HepG2 (cell line): ENCODE measurements at regions not wholly inside any gene's neighbourhood (a gene's known extent, or its start where the extent isn't known, plus 50 kb on each side); places are given as distances from the start of the nearest gene placed in this dataset.

Source experiments
- ATAC-seq: fragments of 200-7000 bp; cut with Tn5 transposase; 3 replicates; pipeline ENCODE4 v1.9.1; 2020; ENCODE audit warnings: mild to moderate bottlenecking, moderate library complexity
- BruUV-seq: library from RNA; stranded (reverse); fragments of 400-500 nt; replicated peaks from 2 replicates; lab custom pipeline; 2021; lab: Mats Ljungman, UMichigan
- CTCF ChIA-PET: fragments of 300-600 bp; formaldehyde crosslinking; extraction: SDS; loops from one replicate; lab custom pipeline; 2021; ENCODE audit warnings: low total read pairs, inconsistent platforms, low intra/inter-chr PET ratio; lab: Yijun Ruan, JAX
- POLR2A ChIA-PET: fragments of 350-600 bp; sonication (Branson Sonifier 250); formaldehyde crosslinking; loops from one replicate; lab custom pipeline; 2020; ENCODE audit warnings: antibody characterized with exemption, inconsistent platforms; lab: Yijun Ruan, JAX
- DNase-seq: peaks from one replicate; pipeline ENCODE4 v3.0.0-alpha.2; 2015; ENCODE audit warnings: low spot score
- FAIRE-seq: peaks from 3 replicates; lab custom pipeline; 2011; peaks lifted over from hg19 to GRCh38; lab: Jason Lieb, UNC
- H2AFZ ChIP-seq: one replicate; pipeline ENCODE4 v1.6.1; 2011; ENCODE audit warnings: low read length, inconsistent platforms
- H3K27ac ChIP-seq: fragments of 300-600 bp; 3 replicates; pipeline ENCODE4 v1.8.0; 2011; ENCODE audit warnings: mixed run types, mild to moderate bottlenecking, mixed read lengths, low read length, inconsistent platforms; ENCODE audit not compliant: insufficient read depth; ENCODE audit errors: extremely low read length
- H3K27me3 ChIP-seq, 2 experiments: fragments of 200-600 bp in 1 of 2; 2 replicates in 1 of 2; 3 replicates in 1 of 2; pipeline versions ENCODE4 v1.6.0 to v1.8.0; 2011; ENCODE audit warnings: low read length in 2 of 2, mild to moderate bottlenecking in 2 of 2, moderate library complexity in 2 of 2, inconsistent platforms in 1 of 2; ENCODE audit not compliant: insufficient read depth in 2 of 2, control insufficient read depth in 1 of 2
- H3K36me3 ChIP-seq, 2 experiments: fragments of 200-600 bp in 1 of 2; replicated peaks in 1 of 2; 2 replicates in 1 of 2; 3 replicates in 1 of 2; pipeline versions ENCODE4 v1.5.1 to v1.8.0; 2011; ENCODE audit warnings: low read length in 2 of 2, inconsistent platforms in 1 of 2; ENCODE audit not compliant: insufficient read depth in 2 of 2, control insufficient read depth in 1 of 2
- H3K4me1 ChIP-seq: 2 replicates; pipeline ENCODE4 v1.5.1; 2012; ENCODE audit warnings: low read length, inconsistent platforms; ENCODE audit not compliant: insufficient read depth
- H3K4me2 ChIP-seq: 2 replicates; pipeline ENCODE4 v1.6.0; 2011; ENCODE audit warnings: low read depth, low read length, inconsistent platforms
- H3K4me3 ChIP-seq, 3 experiments: fragments of 200-600 bp in 1 of 3; sonication (generic), shearing (Covaris generic) in 1 of 3; replicated peaks in 1 of 3; 2 replicates each; pipeline ENCODE4 v1.5.1; 2011 to 2016; ENCODE audit warnings: low read length in 3 of 3, inconsistent platforms in 2 of 3, low read depth in 2 of 3, mild to moderate bottlenecking in 2 of 3, control low read depth in 1 of 3, mixed read lengths in 1 of 3; ENCODE audit not compliant: insufficient read depth in 1 of 3
- H3K79me2 ChIP-seq: one replicate; pipeline ENCODE4 v1.6.1; 2011; ENCODE audit warnings: low read length, inconsistent platforms; ENCODE audit not compliant: insufficient read depth
- H3K9ac ChIP-seq: 2 replicates; pipeline ENCODE4 v1.6.0; 2011; ENCODE audit warnings: mild to moderate bottlenecking, low read depth, low read length, inconsistent platforms; ENCODE audit not compliant: insufficient read depth
- H3K9me3 ChIP-seq: 2 replicates; pipeline ENCODE4 v1.5.1; 2012; ENCODE audit warnings: mild to moderate bottlenecking, low read length
- H4K20me1 ChIP-seq: 2 replicates; pipeline ENCODE4 v1.6.0; 2011; ENCODE audit warnings: inconsistent platforms, mild to moderate bottlenecking, low read length, moderate library complexity; ENCODE audit not compliant: insufficient read depth
- HNRNPH1 ChIP-seq: fragments of 200-400 bp; formaldehyde crosslinking; optimal IDR thresholded peaks from 2 replicates; pipeline ENCODE3; 2017; ENCODE audit warnings: mild to moderate bottlenecking, low read depth, low read length
- NR3C1 ChIP-seq: sonication (generic); formaldehyde crosslinking; IDR thresholded peaks from 2 replicates; pipeline ENCODE4 v1.4.0; 2020; ENCODE audit warnings: missing genetic modification reagents
- PAF1 ChIP-seq: IDR thresholded peaks from 2 replicates; pipeline ENCODE4 v1.6.1; 2016; ENCODE audit warnings: missing genetic modification reagents, missing compliant biosample characterization
- RBM39 ChIP-seq: fragments of 200-400 bp; formaldehyde crosslinking; IDR thresholded peaks from one replicate; pipeline ENCODE4 v1.6.1; 2018; ENCODE audit warnings: antibody characterized with exemption, mild to moderate bottlenecking, low read depth, low read length; ENCODE audit not compliant: poor library complexity, severe bottlenecking
- SOX13 ChIP-seq, 3 experiments: fragments of 450-650 bp in 1 of 3; sonication (generic) in 1 of 3; formaldehyde crosslinking in 1 of 3; IDR thresholded peaks in 2 of 3; conservative IDR thresholded peaks in 1 of 3; 2 replicates each; pipeline versions ENCODE4 v1.5.0 to v1.6.1; 2016 to 2020; ENCODE audit warnings: antibody characterized with exemption in 1 of 3, mild to moderate bottlenecking in 1 of 3, missing compliant biosample characterization in 1 of 3, missing genetic modification reagents in 1 of 3, moderate library complexity in 1 of 3
- SPEN ChIP-seq: sonication (generic); formaldehyde crosslinking; IDR thresholded peaks from 2 replicates; pipeline ENCODE4 v1.5.1; 2020; ENCODE audit warnings: low read depth, mild to moderate bottlenecking, missing genetic modification reagents
- ZFP91 ChIP-seq: sonication (generic); formaldehyde crosslinking; IDR thresholded peaks from 2 replicates; pipeline ENCODE4 v1.9.0; 2022; ENCODE audit warnings: missing genetic modification reagents, mild to moderate bottlenecking, borderline replicate concordance
- ZNF446 ChIP-seq: sonication (generic); formaldehyde crosslinking; IDR thresholded peaks from 2 replicates; pipeline ENCODE4 v1.5.0; 2020; ENCODE audit warnings: mild to moderate bottlenecking, missing genetic modification reagents
- WGBS: methylation state at CpG from one replicate; pipeline ENCODE4 v1.1.6; 2017; ENCODE audit warnings: low lambda C conversion rate; 5-methylcytosine and 5-hydroxymethylcytosine counted together
- in situ Hi-C: cut with HindIII; loops from 2 replicates; pipeline ENCODE4 v1.10.0; 2017; ENCODE audit warnings: low pct_unique_long_range_greater_than_20kb; ENCODE audit not compliant: extremely low pct_ligation_motif_present
- intact Hi-C: fragments of 100-400 bp; cut with micrococcal nuclease; formaldehyde crosslinking; loops from one replicate; pipeline ENCODE4 v1.10.0; 2022; ENCODE audit not compliant: unreplicated experiment
- TF ChIP-seq, protein P1 (sequence below): IDR thresholded peaks from 2 replicates; pipeline ENCODE4 v1.6.1; 2016; ENCODE audit warnings: low read depth, borderline replicate concordance
- TF ChIP-seq, protein P2 (sequence below): sonication (generic); formaldehyde crosslinking; IDR thresholded peaks from 2 replicates; pipeline ENCODE4 v1.4.0; 2020; ENCODE audit warnings: missing genetic modification reagents
- TF ChIP-seq, protein P3 (sequence below): sonication (generic); formaldehyde crosslinking; IDR thresholded peaks from 2 replicates; pipeline ENCODE4 v1.4.0; 2020; ENCODE audit warnings: missing genetic modification reagents

DNA sequence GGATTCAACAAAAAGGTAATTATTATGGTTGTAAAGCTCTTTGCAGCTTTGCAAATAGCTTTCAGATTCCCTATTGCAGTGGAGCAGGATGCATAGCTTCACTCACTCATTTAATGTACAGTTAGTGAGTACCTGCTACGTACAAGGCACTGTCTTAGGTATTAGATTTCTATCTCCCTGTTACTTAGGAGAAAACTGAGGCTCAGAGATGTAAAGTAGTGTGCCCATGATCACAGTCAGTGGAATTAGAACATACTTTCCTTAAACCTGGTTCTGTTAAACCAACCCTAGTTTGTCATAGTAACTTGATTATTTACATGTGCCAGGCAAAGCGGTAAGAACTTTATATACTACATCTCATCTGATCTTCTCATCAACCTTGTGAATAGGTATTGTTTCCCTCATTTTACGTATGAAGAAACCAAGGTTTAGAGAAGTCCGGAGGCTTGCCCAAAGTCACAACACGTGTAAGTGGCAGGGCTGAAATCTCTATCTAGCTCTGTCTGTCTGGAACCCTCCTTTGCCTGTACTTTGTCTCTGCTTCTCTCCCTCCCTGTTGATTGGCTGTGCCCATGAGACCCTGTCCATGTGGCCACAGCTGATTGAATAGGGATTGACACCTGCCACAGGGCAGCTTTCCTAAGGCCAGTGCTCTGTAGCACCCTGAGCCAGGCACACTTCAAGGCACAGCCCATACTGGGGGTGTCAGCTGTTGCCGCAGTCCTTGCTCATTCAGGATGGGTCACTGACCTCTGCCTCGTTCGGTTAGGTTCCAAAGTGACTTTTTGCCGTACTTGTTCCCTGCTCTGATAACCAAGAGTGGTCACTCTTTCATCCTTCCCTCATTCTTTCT, 63.8 kb upstream of the PRSS23 start (continued):
- no peak for TF ChIP-seq ZFP91
- no peak for TF ChIP-seq HNRNPH1
- no peak for TF ChIP-seq RBM39
- TF ChIP-seq, protein P1, sequence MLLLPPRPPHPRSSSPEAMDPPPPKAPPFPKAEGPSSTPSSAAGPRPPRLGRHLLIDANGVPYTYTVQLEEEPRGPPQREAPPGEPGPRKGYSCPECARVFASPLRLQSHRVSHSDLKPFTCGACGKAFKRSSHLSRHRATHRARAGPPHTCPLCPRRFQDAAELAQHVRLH, result no peak
- TF ChIP-seq, protein P2, sequence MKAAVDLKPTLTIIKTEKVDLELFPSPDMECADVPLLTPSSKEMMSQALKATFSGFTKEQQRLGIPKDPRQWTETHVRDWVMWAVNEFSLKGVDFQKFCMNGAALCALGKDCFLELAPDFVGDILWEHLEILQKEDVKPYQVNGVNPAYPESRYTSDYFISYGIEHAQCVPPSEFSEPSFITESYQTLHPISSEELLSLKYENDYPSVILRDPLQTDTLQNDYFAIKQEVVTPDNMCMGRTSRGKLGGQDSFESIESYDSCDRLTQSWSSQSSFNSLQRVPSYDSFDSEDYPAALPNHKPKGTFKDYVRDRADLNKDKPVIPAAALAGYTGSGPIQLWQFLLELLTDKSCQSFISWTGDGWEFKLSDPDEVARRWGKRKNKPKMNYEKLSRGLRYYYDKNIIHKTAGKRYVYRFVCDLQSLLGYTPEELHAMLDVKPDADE (CRISPR knock-in tag), result no peak
- TF ChIP-seq ZNF446 (CRISPR knock-in tag), result no peak

DNA sequence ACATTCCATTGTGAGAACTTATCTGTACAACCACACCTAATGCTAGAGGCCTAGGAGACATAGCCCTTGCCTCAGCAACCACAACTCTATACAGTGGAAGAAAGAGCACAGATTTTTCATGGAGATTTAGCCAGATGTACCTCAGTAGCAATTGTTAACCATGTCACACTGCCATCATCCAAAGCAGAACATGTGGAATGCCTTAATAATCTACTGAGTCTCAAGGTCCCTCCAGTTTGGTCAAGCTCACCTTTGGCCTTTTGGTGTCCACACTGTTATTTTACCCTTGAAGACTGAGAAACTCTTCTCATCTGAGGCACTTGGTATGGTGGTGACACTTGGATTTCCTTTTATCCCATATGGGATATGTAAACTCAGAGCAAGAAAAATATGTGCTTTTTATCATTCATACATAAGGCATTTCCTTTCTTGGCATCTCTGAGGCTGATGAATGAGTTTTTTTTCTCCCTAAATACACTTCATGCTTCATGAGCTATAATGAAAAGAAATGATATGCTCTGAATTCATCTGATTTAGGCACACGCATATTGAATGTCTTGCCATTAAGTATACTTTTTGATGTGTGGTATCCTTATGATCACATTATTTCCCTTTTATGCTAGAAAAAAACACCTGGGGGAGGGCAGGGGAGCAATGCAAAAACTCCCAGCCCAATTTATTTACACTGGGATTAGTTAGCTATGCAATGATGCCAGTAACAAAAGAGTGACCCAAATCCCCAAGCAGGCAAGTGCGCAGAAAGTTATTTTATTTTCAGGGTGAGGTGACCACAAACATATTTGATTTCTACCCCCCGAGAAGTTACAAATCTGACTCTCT, 63.3 kb upstream of the ME3 start:
- DNase-seq, result no peak
- Histone ChIP-seq H3K9me3 (no peaks in the 10 kb centered on the region), H3K27me3 (no peaks in the 10 kb centered on the region; a peak in 1 of 5 replicates), H3K9ac (no peak overlapping the region), H3K27ac (no peak overlapping the region), H4K20me1 (no peaks in the 10 kb centered on the region), H3K4me3 (no peak overlapping the region), H3K4me2 (no peak overlapping the region), H3K79me2 (no peaks in the 10 kb centered on the region), H2AFZ (no peak overlapping the region), H3K4me1 (peaks cover 18% of the 10 kb centered on the region), H3K36me3 (no peaks in the 10 kb centered on the region)
- ChIA-PET CTCF (no interaction called here), POLR2A (no interaction called here)
- in situ Hi-C loops (no loop called here), intact Hi-C loops (no loop called here)
- WGBS, result 27% methylated on average over 3 of the region's 3 CpGs
- FAIRE-seq, result no peak
- no TSS peak for BruUV-seq
- no peak for ATAC-seq
- no peak for TF ChIP-seq SOX13 (IDR thresholded peaks at IDR 0.05)
- no peak for TF ChIP-seq SOX13 (CRISPR knock-in tag; conservative IDR thresholded peaks at IDR 0.05 in 1 of 2, IDR thresholded peaks at IDR 0.05 in 1 of 2)
- no peak for TF ChIP-seq NR3C1 (CRISPR knock-in tag)
- TF ChIP-seq PAF1 (CRISPR knock-in tag), result no peak
- TF ChIP-seq, protein P3, sequence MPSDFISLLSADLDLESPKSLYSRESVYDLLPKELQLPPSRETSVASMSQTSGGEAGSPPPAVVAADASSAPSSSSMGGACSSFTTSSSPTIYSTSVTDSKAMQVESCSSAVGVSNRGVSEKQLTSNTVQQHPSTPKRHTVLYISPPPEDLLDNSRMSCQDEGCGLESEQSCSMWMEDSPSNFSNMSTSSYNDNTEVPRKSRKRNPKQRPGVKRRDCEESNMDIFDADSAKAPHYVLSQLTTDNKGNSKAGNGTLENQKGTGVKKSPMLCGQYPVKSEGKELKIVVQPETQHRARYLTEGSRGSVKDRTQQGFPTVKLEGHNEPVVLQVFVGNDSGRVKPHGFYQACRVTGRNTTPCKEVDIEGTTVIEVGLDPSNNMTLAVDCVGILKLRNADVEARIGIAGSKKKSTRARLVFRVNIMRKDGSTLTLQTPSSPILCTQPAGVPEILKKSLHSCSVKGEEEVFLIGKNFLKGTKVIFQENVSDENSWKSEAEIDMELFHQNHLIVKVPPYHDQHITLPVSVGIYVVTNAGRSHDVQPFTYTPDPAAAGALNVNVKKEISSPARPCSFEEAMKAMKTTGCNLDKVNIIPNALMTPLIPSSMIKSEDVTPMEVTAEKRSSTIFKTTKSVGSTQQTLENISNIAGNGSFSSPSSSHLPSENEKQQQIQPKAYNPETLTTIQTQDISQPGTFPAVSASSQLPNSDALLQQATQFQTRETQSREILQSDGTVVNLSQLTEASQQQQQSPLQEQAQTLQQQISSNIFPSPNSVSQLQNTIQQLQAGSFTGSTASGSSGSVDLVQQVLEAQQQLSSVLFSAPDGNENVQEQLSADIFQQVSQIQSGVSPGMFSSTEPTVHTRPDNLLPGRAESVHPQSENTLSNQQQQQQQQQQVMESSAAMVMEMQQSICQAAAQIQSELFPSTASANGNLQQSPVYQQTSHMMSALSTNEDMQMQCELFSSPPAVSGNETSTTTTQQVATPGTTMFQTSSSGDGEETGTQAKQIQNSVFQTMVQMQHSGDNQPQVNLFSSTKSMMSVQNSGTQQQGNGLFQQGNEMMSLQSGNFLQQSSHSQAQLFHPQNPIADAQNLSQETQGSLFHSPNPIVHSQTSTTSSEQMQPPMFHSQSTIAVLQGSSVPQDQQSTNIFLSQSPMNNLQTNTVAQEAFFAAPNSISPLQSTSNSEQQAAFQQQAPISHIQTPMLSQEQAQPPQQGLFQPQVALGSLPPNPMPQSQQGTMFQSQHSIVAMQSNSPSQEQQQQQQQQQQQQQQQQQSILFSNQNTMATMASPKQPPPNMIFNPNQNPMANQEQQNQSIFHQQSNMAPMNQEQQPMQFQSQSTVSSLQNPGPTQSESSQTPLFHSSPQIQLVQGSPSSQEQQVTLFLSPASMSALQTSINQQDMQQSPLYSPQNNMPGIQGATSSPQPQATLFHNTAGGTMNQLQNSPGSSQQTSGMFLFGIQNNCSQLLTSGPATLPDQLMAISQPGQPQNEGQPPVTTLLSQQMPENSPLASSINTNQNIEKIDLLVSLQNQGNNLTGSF (CRISPR knock-in tag), result no peak
- no peak for TF ChIP-seq SPEN (CRISPR knock-in tag)
